GM23338 (cell line): ENCODE measurements at regions not wholly inside any gene's neighbourhood (a gene's known extent, or its start where the extent isn't known, plus 50 kb on each side); places are given as distances from the start of the nearest gene placed in this dataset.

Experiments
- CREB1 ChIP-seq: fragments of 250-450 bp; sonication (Bioruptor Pico); IDR thresholded peaks from 2 replicates; pipeline ENCODE4 v1.5.0; 2020; ENCODE audit warnings: low read depth, mild to moderate bottlenecking, moderate library complexity
- CTCF ChIP-seq, 2 experiments: fragments of 200-600 bp in 1 of 2; sonication (generic) in 1 of 2; conservative IDR thresholded peaks; 2 replicates each; pipeline versions ENCODE4 v1.5.1 to v1.6.1; 2016 to 2017; ENCODE audit warnings: antibody characterized with exemption in 2 of 2, low read depth in 2 of 2, mild to moderate bottlenecking in 2 of 2, moderate library complexity in 1 of 2
- POLR2AphosphoS5 ChIP-seq: IDR thresholded peaks from 2 replicates; pipeline ENCODE4 v1.6.1; 2016; ENCODE audit warnings: antibody characterized with exemption, low read depth
- REST ChIP-seq: IDR thresholded peaks from one replicate; pipeline ENCODE4 v1.6.1; 2018; ENCODE audit warnings: antibody characterized with exemption; ENCODE audit not compliant: unreplicated experiment

- TF ChIP-seq CTCF (conservative IDR thresholded peaks at IDR 0.05; ENCODE audit: low read depth in 2 of 2): no peak
- no peak for TF ChIP-seq CREB1
- no peak for TF ChIP-seq REST
- TF ChIP-seq POLR2AphosphoS5: no peak
These were observed 184.3 kb downstream of the TFAP2A start for GRCh38 chr6:10230531-10230930.
